Left cardiac atrium (tissue), 4 donors: ENCODE measurements at regions not wholly inside any gene's neighbourhood (a gene's known extent, or its start where the extent isn't known, plus 50 kb on each side); places are given as distances from the start of the nearest gene placed in this dataset.
"Not testable (repeated sequence)": the region's sequence is repeated elsewhere in the genome, so short reads cannot be mapped to it uniquely, and the experiment has no call there.

Experiments
- ATAC-seq, 2 donors: fragments of 200-7000 bp; cut with Tn5 transposase; one replicate each; pipeline ENCODE4 v1.9.1; 2020; ENCODE audit warnings: mild to moderate bottlenecking in 2 of 2, moderate library complexity in 2 of 2
- DNase-seq: peaks from one replicate; pipeline ENCODE4 v3.0.0-alpha.2; 2020
- intact Hi-C, 2 donors: fragments of 100-400 bp; cut with DNase I; formaldehyde crosslinking; loops; one replicate each; pipeline versions ENCODE4 v1.14.1 to v1.15.1; 2022 to 2023
- donor health status: DM: no; HTN: yes; CAD: no.
- donor health status: DM: no; HTN: yes; CAD: no; lungs with severe emphysema.
- donor health status: DM: yes; HTN: yes; CAD: no.
- donor health status: Dilated cardiomyopathy.

GRCh38 chr4:135476272-135476671 is 1274.7 kb upstream of the PABPC4L start:
- intact Hi-C loops = no loop called here
- ATAC-seq (no peak), DNase-seq (no peak)

- intact Hi-C loops = loop anchor here in 1 of 2 donors (10.0 kb wide), 1 partner anchor 1260 kb away; no protein-coding TSS in a partner anchor
- DNase-seq (no peak), ATAC-seq (no peak)
Measured at GRCh38 chr4:135464311-135464710, 1262.7 kb upstream of the PABPC4L start.

- intact Hi-C loops, ATAC-seq, DNase-seq: not testable (repeated sequence)
Measured at GRCh38 chr4:135447598-135447997, 1246.0 kb upstream of the PABPC4L start.

GRCh38 chr4:135434936-135435335 is 1233.3 kb upstream of the PABPC4L start:
- ATAC-seq = no peak
- intact Hi-C loops = no loop called here

GRCh38 chr4:135429528-135429927 is 1227.9 kb upstream of the PABPC4L start:
- intact Hi-C loops = no loop called here

More at GRCh38 chr4:135434936-135435335, 1233.3 kb upstream of the PABPC4L start:
- no peak for DNase-seq

GRCh38 chr4:135418353-135418752 is 1216.8 kb upstream of the PABPC4L start:
- intact Hi-C loops = no loop called here
- DNase-seq = no peak
- ATAC-seq = no peak

More at GRCh38 chr4:135429528-135429927, 1227.9 kb upstream of the PABPC4L start:
- ATAC-seq (no peak), DNase-seq (no peak)

GRCh38 chr4:135412213-135412612 is 1210.6 kb upstream of the PABPC4L start:
- no peak for DNase-seq
- ATAC-seq = no peak
- intact Hi-C loops = no loop called here

- intact Hi-C loops = no loop called here
- no peak for ATAC-seq
- no peak for DNase-seq
Measured at GRCh38 chr4:135411251-135411650, 1209.7 kb upstream of the PABPC4L start.

- intact Hi-C loops, ATAC-seq, DNase-seq: not testable (repeated sequence)
Measured at GRCh38 chr4:135409261-135409660, 1207.7 kb upstream of the PABPC4L start.

- intact Hi-C loops = no loop called here
- no peak for DNase-seq
- ATAC-seq = no peak
Measured at GRCh38 chr4:135408109-135408508, 1206.5 kb upstream of the PABPC4L start.

- ATAC-seq, DNase-seq, intact Hi-C loops: not testable (repeated sequence)
Measured at GRCh38 chr4:135406597-135406996, 1205.0 kb upstream of the PABPC4L start.

GRCh38 chr4:135385830-135386581 is 1184.4 kb upstream of the PABPC4L start:
- no peak for ATAC-seq
- intact Hi-C loops = no loop called here
- DNase-seq = no peak

- DNase-seq (no peak), ATAC-seq (no peak)
- intact Hi-C loops = no loop called here
Measured at GRCh38 chr4:135383356-135384288, 1182.0 kb upstream of the PABPC4L start.

- no peak for ATAC-seq
Measured at GRCh38 chr4:135382280-135382959, 1180.8 kb upstream of the PABPC4L start.

GRCh38 chr4:135372131-135372530 is 1170.5 kb upstream of the PABPC4L start:
- intact Hi-C loops = no loop called here
- no peak for DNase-seq
- ATAC-seq = no peak

More at GRCh38 chr4:135382280-135382959, 1180.8 kb upstream of the PABPC4L start:
- intact Hi-C loops = no loop called here
- no peak for DNase-seq

GRCh38 chr4:135371137-135371536 is 1169.5 kb upstream of the PABPC4L start:
- intact Hi-C loops = no loop called here
- DNase-seq = no peak

GRCh38 chr4:135368831-135369230 is 1167.2 kb upstream of the PABPC4L start:
- ATAC-seq (no peak), DNase-seq (no peak)
- intact Hi-C loops = no loop called here

More at GRCh38 chr4:135371137-135371536, 1169.5 kb upstream of the PABPC4L start:
- ATAC-seq = no peak

- ATAC-seq (no peak), DNase-seq (no peak)
- intact Hi-C loops = no loop called here
Measured at GRCh38 chr4:135365065-135365464, 1163.5 kb upstream of the PABPC4L start.

GRCh38 chr4:135359128-135359527 is 1157.5 kb upstream of the PABPC4L start:
- no peak for DNase-seq
- intact Hi-C loops = no loop called here
- ATAC-seq = no peak
